Epithelial cell of proximal tubule (primary cell): ENCODE measurements at regions not wholly inside any gene's neighbourhood (a gene's known extent, or its start where the extent isn't known, plus 50 kb on each side); places are given as distances from the start of the nearest gene placed in this dataset.

ENCODE experiments used
- DNase-seq: peaks from one replicate; pipeline ENCODE4 v3.0.0-alpha.2; 2011; ENCODE audit warnings: low read depth
- H3K4me3 ChIP-seq: 2 replicates; pipeline ENCODE4 v1.5.1; 2011; ENCODE audit warnings: low read depth, mild to moderate bottlenecking, low read length
- TF ChIP-seq, protein P1 (sequence below): conservative IDR thresholded peaks from 2 replicates; pipeline ENCODE4 v1.5.1; 2012; ENCODE audit warnings: low read depth, mild to moderate bottlenecking, low read length

DNA sequence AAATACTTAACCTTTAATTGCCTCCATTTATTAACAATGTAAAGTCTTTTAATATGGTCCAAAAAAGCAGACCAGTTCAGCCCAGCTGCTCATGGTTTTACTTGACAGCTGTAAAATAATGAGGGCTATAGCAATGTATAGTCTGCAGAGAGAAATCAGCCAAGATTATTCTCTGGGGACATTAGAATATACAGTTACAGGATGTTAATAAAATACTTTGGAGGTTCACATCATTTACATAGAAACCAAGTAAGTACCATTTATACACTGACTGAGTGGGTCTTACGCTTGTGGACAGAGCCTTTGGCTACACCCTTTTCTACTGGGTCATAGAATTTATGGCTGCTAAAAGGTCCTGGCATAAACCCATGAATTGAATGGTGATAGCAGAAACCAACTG, 340.7 kb upstream of the CELF2 start:
- H3K4me3 ChIP-seq, result no peak overlapping the region
- no peak for DNase-seq
- TF ChIP-seq, protein P1, sequence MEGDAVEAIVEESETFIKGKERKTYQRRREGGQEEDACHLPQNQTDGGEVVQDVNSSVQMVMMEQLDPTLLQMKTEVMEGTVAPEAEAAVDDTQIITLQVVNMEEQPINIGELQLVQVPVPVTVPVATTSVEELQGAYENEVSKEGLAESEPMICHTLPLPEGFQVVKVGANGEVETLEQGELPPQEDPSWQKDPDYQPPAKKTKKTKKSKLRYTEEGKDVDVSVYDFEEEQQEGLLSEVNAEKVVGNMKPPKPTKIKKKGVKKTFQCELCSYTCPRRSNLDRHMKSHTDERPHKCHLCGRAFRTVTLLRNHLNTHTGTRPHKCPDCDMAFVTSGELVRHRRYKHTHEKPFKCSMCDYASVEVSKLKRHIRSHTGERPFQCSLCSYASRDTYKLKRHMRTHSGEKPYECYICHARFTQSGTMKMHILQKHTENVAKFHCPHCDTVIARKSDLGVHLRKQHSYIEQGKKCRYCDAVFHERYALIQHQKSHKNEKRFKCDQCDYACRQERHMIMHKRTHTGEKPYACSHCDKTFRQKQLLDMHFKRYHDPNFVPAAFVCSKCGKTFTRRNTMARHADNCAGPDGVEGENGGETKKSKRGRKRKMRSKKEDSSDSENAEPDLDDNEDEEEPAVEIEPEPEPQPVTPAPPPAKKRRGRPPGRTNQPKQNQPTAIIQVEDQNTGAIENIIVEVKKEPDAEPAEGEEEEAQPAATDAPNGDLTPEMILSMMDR, result no peak

DNA sequence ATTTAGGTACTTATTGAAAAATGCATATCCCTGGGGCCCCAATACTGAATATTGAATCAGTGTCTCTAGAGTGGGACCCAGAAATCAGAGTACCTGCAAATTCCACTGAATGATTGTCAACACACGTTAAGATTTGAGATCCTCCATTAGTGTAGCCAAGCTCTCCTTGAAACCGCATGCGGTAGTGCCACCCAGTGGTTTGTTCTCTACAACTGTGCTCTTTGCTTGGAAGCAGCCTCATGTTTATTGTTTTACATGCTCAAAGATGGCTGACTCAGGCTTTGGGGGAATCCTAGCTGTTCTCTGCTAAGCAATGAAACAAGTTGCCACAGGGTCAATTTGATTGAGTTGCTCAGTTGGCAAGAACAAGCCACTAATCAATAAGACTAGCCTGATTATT, 340.2 kb upstream of the CELF2 start:
- TF ChIP-seq, protein P1, result peak; percentile 55
- no peak for DNase-seq

DNA sequence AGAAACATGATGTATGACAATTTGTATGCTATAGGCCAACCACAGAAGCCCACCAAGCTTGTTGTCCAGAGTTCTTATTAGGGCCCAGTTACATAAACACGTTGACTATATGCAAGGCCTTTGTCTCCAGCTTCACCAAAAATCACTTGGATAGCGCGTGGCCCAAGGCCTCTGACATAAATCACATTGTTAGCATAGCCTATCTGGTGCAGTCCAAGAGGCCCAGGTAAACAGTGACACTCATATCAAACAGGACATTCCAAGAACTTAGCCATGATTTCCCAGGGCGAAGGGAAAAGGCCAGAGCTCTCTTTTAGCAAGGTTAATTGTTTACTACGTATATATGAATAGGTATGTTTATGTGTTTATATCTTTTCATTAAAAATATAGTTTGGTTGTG, 337.2 kb upstream of the CELF2 start:
- DNase-seq, result no peak
- H3K4me3 ChIP-seq, result no peak overlapping the region
- TF ChIP-seq, protein P1, result no peak

More for the DNA sequence above, 340.2 kb upstream of the CELF2 start:
- no peak overlapping the region for H3K4me3 ChIP-seq

DNA sequence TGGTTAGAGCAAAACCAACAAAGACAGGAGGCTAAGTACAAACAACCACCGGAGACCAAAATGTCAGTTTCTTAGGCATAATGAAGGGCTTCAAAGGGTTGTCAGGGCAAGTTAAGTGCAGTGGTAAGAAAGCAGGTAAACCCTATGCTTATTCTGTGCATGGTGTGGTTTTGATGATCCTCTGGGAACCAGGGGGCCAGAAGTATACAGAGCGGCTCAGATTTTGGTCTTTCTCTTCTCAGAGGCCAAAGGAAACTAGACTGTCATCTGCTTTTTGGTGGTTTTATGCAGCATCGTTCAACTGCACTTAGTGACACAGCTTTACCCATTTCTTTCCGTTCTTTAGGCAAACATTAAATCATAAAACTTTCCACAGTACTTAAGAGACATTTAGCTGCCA, 332.7 kb upstream of the CELF2 start:
- TF ChIP-seq, protein P1, result no peak
- no peak overlapping the region for H3K4me3 ChIP-seq
- no peak for DNase-seq

DNA sequence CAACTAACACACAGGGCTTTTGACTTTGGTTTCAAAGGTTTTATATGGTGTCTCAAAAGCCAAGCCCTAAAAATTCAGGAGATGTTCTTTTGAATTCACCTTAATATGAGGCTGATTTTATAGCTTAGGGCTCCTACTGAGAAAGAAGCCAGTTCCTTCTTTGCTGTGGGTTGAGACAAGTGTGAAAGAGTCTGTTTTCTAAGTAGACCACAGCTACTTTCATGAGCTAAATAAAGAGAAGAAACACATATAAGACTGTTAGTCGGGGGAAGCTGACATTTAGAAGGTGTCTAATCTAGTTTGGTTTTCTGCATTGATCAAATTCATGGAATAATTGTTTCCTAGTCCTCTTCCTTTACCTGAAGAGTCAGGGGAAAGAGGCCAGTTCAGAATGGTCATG, 332.1 kb upstream of the CELF2 start:
- no peak for DNase-seq
- TF ChIP-seq, protein P1, result no peak
- no peak overlapping the region for H3K4me3 ChIP-seq

DNA sequence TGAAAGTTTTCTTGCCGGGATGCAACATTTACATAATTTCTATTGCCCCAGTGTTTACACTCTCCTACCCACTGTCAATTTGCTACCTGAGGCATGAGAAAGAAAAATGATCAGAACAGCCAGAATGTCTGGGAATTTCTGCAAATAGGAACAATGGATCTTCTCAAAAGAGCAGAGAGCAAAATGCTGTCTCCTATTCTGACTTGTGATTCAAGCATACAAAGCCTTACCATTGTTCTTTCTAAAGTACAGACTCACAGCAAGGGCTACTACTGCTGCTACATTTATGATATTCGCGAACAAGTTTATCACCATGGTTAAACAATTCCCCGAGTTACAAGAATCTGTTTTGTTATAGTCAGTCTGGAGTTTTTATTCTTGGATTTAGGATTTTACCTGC, 329.9 kb upstream of the CELF2 start:
- no peak for DNase-seq
- TF ChIP-seq, protein P1, result no peak
- no peak overlapping the region for H3K4me3 ChIP-seq

DNA sequence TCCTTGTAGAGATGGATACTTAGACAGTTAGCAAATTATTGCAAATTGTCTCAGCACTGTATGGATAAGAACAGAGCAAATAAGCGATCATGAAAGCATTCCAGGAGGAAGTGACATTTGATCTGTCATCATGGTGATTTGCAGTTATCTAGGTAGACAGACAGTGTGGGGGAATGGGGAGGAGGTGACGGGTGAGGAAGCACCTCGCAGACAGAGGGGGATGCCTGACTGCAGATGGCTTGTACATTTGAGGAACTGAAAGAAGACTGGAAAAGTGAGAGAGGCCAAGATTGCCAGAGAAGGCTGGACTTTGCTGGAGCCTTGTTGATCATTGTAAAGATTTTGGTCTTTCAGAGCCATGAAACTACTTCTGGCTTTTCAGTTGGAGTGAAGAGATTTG, 318.2 kb upstream of the CELF2 start:
- TF ChIP-seq, protein P1, result no peak
- no peak for DNase-seq
- no peak overlapping the region for H3K4me3 ChIP-seq
